Body of pancreas (tissue), 4 donors: ENCODE measurements at regions not wholly inside any gene's neighbourhood (a gene's known extent, or its start where the extent isn't known, plus 50 kb on each side); places are given as distances from the start of the nearest gene placed in this dataset.

Experiments
- ATAC-seq: fragments of 150-250 bp; one replicate; pipeline ENCODE4 v1.9.1; 2016
- DNase-seq, 4 donors: peaks; one replicate each; pipeline ENCODE4 v3.0.0-alpha.2; 2019
- H3K27ac ChIP-seq, 4 donors: fragments of 200-600 bp; sonication (generic); 1 replicate in 3 of 4; 2 replicates in 1 of 4; pipeline versions ENCODE4 v1.5.1 to v1.6.1; 2016 to 2019; ENCODE audit warnings: mild to moderate bottlenecking in 1 of 4, mixed read lengths in 1 of 4, moderate library complexity in 1 of 4
- H3K27me3 ChIP-seq, 2 donors: fragments of 200-600 bp; sonication (generic); one replicate each; pipeline ENCODE4 v1.6.0; 2016; ENCODE audit warnings: mild to moderate bottlenecking in 1 of 2
- H3K36me3 ChIP-seq, 2 donors: fragments of 200-600 bp; sonication (generic); replicated peaks in 1 of 2; 2 replicates each; pipeline ENCODE4 v1.5.1; 2016; ENCODE audit warnings: low read depth in 2 of 2; ENCODE audit not compliant: insufficient read depth in 1 of 2
- H3K4me1 ChIP-seq: fragments of 200-600 bp; sonication (generic); one replicate; pipeline ENCODE4 v1.6.0; 2016
- H3K4me3 ChIP-seq, 2 donors: fragments of 200-600 bp; sonication (generic); 1 replicate in 1 of 2; 2 replicates in 1 of 2; pipeline ENCODE4 v1.5.1; 2016 to 2019
- H3K9me3 ChIP-seq, 3 donors: fragments of 200-600 bp; sonication (generic); 1 replicate in 2 of 3; 2 replicates in 1 of 3; pipeline ENCODE4 v1.5.1; 2016
- CTCF ChIP-seq, 7 experiments: fragments of 450-650 bp in 4 of 7; fragments of 200-600 bp in 3 of 7; sonication (generic) in 3 of 7; IDR thresholded peaks; one replicate each; pipeline ENCODE4 v1.5.1; 2016 to 2019; ENCODE audit warnings: antibody characterized with exemption in 7 of 7
- POLR2A ChIP-seq, 3 donors: fragments of 450-650 bp; IDR thresholded peaks; one replicate each; pipeline ENCODE4 v1.6.1; 2016; ENCODE audit warnings: antibody characterized with exemption in 3 of 3, mild to moderate bottlenecking in 2 of 3
- WGBS, 2 donors: methylation state at CpG; one replicate each; pipeline ENCODE4 v1.1.5; 2017; 5-methylcytosine and 5-hydroxymethylcytosine counted together
- intact Hi-C: fragments of 100-400 bp; cut with DNase I; formaldehyde crosslinking; loops from one replicate; pipeline ENCODE4 v1.15.1; 2023

- TF ChIP-seq CTCF (IDR thresholded peaks at IDR 0.05) = no peak
- H3K4me1 ChIP-seq = no peaks in the 10 kb centered on the region
- DNase-seq = no peak
- ATAC-seq = no peak
- no peaks in the 10 kb centered on the region for H3K36me3 ChIP-seq
- H3K27ac ChIP-seq = no peak overlapping the region
- intact Hi-C loops = no loop called here
- no peak overlapping the region for H3K4me3 ChIP-seq
- no peaks in the 10 kb centered on the region for H3K9me3 ChIP-seq
- WGBS, 2 donors = 67 to 72% methylated on average over 13 to 14 of the region's 14 CpGs
- H3K27me3 ChIP-seq = no peaks in the 10 kb centered on the region
Measured at GRCh38 chr1:181347495-181348390, 135.6 kb upstream of the CACNA1E start.

- DNase-seq (no peak), ATAC-seq (no peak)
- no peaks in the 10 kb centered on the region for H3K27me3 ChIP-seq
- no peaks in the 10 kb centered on the region for H3K36me3 ChIP-seq
- whole genome bisulfite sequencing, 2 donors = 62 to 70% methylated on average over 2 of the region's 2 CpGs
- H3K4me3 ChIP-seq = no peak overlapping the region
- intact Hi-C loops = no loop called here
- no peaks in the 10 kb centered on the region for H3K9me3 ChIP-seq
- no peak for TF ChIP-seq CTCF (IDR thresholded peaks at IDR 0.05)
- TF ChIP-seq POLR2A (IDR thresholded peaks at IDR 0.05) = no peak
- no peaks in the 10 kb centered on the region for H3K4me1 ChIP-seq
- no peak overlapping the region for H3K27ac ChIP-seq
Measured at GRCh38 chr1:181349512-181349911, 133.8 kb upstream of the CACNA1E start.

- intact Hi-C loops = no loop called here
Measured at GRCh38 chr1:181350131-181350530, 133.2 kb upstream of the CACNA1E start.

GRCh38 chr1:181351740-181352139 is 131.6 kb upstream of the CACNA1E start:
- DNase-seq = no peak
- Histone ChIP-seq H3K36me3 (no peaks in the 10 kb centered on the region), H3K9me3 (no peaks in the 10 kb centered on the region), H3K27me3 (no peaks in the 10 kb centered on the region), H3K27ac (no peak overlapping the region), H3K4me3 (no peak overlapping the region), H3K4me1 (no peaks in the 10 kb centered on the region)
- intact Hi-C loops = no loop called here
- TF ChIP-seq POLR2A (IDR thresholded peaks at IDR 0.05) = no peak
- no peak for TF ChIP-seq CTCF (IDR thresholded peaks at IDR 0.05)
- 78 to 86% methylated on average over 3 of the region's 3 CpGs for WGBS, 2 donors
- ATAC-seq = no peak

More at GRCh38 chr1:181350131-181350530, 133.2 kb upstream of the CACNA1E start:
- H3K4me1 ChIP-seq = no peaks in the 10 kb centered on the region
- 76 to 85% methylated on average over 7 of the region's 7 CpGs for WGBS, 2 donors
- ATAC-seq (no peak), DNase-seq (no peak)
- H3K4me3 ChIP-seq = no peak overlapping the region
- no peak for TF ChIP-seq CTCF (IDR thresholded peaks at IDR 0.05)
- no peak for TF ChIP-seq POLR2A (IDR thresholded peaks at IDR 0.05)
- no peaks in the 10 kb centered on the region for H3K27me3 ChIP-seq
- no peaks in the 10 kb centered on the region for H3K9me3 ChIP-seq
- H3K36me3 ChIP-seq = no peaks in the 10 kb centered on the region
- no peak overlapping the region for H3K27ac ChIP-seq

- Histone ChIP-seq H3K27me3 (no peaks in the 10 kb centered on the region), H3K4me1 (no peaks in the 10 kb centered on the region), H3K27ac (no peak overlapping the region), H3K4me3 (no peak overlapping the region), H3K36me3 (no peaks in the 10 kb centered on the region), H3K9me3 (no peaks in the 10 kb centered on the region)
- DNase-seq (no peak), ATAC-seq (no peak)
- TF ChIP-seq CTCF (IDR thresholded peaks at IDR 0.05) (no peak), POLR2A (IDR thresholded peaks at IDR 0.05) (no peak)
- WGBS, 2 donors = 75 to 77% methylated on average over 3 to 4 of the region's 4 CpGs
- intact Hi-C loops = no loop called here
Measured at GRCh38 chr1:181352695-181353094, 130.6 kb upstream of the CACNA1E start.
